Right atrium auricular region (tissue), 2 donors: ENCODE measurements at regions not wholly inside any gene's neighbourhood (a gene's known extent, or its start where the extent isn't known, plus 50 kb on each side); places are given as distances from the start of the nearest gene placed in this dataset.

Experiments used
- DNase-seq: peaks from one replicate; pipeline ENCODE4 v3.0.0-alpha.2; 2019; ENCODE audit warnings: low spot score
- H3K27ac ChIP-seq, 2 donors: fragments of 200-600 bp; sonication (generic); 1 replicate in 1 of 2; 2 replicates in 1 of 2; pipeline ENCODE4 v1.5.1; 2016 to 2019
- H3K27me3 ChIP-seq, 2 donors: fragments of 200-600 bp; sonication (generic); one replicate each; pipeline versions ENCODE4 v1.5.1 to v1.6.0; 2017 to 2019
- H3K36me3 ChIP-seq: fragments of 200-600 bp; sonication (generic); one replicate; pipeline ENCODE4 v1.5.1; 2016
- H3K4me1 ChIP-seq, 2 donors: fragments of 200-600 bp; sonication (generic); one replicate each; pipeline versions ENCODE4 v1.5.1 to v1.6.0; 2017 to 2019
- H3K4me3 ChIP-seq, 2 donors: fragments of 200-600 bp; sonication (generic); 1 replicate in 1 of 2; 2 replicates in 1 of 2; pipeline ENCODE4 v1.5.1; 2017 to 2019; ENCODE audit warnings: mild to moderate bottlenecking in 1 of 2, moderate library complexity in 1 of 2
- H3K9me3 ChIP-seq, 2 donors: fragments of 200-600 bp; sonication (generic); one replicate each; pipeline ENCODE4 v1.5.1; 2019
- CTCF ChIP-seq, 2 donors: fragments of 200-600 bp; sonication (generic); IDR thresholded peaks; one replicate each; pipeline ENCODE4 v1.5.1; 2019; ENCODE audit warnings: antibody characterized with exemption in 2 of 2

GRCh38 chr17:6212766-6213165 is 142.6 kb downstream of the WSCD1 start:
- Histone ChIP-seq H3K27me3 (no peaks in the 10 kb centered on the region), H3K36me3 (no peaks in the 10 kb centered on the region), H3K9me3 (no peaks in the 10 kb centered on the region), H3K4me3 (no peak overlapping the region), H3K27ac (no peak overlapping the region), H3K4me1 (no peaks in the 10 kb centered on the region)
- TF ChIP-seq CTCF (IDR thresholded peaks at IDR 0.05): no peak
- no peak for DNase-seq

DNA sequence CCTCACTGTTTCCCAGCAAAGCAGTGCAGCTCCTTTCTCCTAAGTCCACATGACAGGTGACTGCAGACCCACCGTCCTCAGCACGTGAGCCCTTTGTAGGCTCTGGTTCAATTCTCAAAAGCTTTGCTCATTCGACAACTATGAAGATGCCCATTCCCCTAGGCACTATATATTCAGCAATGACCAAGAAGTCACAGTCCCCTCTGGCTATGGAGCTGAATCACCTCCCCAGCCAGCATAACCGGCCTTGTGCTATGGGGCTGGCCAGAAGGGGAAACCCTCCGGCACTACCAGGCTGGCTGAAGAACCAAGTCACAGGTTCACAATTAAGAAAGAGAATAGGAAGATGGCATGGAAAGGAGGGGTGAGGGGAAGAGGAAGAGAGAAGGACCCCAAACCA is 139.7 kb downstream of the WSCD1 start:
- no peaks in the 10 kb centered on the region for H3K9me3 ChIP-seq
- H3K4me3 ChIP-seq: no peak overlapping the region
- H3K27ac ChIP-seq: no peak overlapping the region
- H3K27me3 ChIP-seq: no peaks in the 10 kb centered on the region
- no peaks in the 10 kb centered on the region for H3K4me1 ChIP-seq
- TF ChIP-seq CTCF (IDR thresholded peaks at IDR 0.05): no peak
- DNase-seq: no peak
- no peaks in the 10 kb centered on the region for H3K36me3 ChIP-seq

DNA sequence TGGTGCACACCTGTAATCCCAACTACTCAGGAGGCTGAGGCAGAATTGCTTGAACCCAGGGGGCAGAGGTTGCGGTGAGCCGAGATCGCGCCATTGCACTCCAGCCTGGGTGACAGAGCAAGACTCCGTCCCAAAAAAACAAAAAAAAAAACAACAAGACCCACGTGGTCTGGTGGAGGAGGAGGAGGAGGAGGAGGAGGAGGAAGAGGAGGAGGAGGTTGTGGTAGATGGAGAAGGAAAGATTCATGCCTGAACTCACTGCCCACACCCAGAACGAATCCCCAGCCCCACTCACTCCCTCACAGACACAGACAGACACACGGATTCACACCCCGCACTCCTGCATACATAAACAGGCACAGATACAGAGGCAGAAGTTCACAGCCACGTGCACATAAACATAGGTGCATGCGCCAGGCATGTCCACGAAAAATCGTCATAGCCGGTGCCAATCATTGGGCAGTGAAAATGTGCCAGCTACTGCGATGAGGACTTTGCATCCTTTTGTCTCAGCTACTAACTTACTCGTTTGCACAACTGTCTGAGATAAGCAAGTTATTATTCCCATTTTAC is 138.5 kb downstream of the WSCD1 start:
- H3K27me3 ChIP-seq: no peaks in the 10 kb centered on the region
- H3K4me1 ChIP-seq: no peaks in the 10 kb centered on the region
- TF ChIP-seq CTCF (IDR thresholded peaks at IDR 0.05): no peak
- no peak overlapping the region for H3K4me3 ChIP-seq
- no peaks in the 10 kb centered on the region for H3K9me3 ChIP-seq
- H3K36me3 ChIP-seq: no peaks in the 10 kb centered on the region
- no peak overlapping the region for H3K27ac ChIP-seq
- no peak for DNase-seq

DNA sequence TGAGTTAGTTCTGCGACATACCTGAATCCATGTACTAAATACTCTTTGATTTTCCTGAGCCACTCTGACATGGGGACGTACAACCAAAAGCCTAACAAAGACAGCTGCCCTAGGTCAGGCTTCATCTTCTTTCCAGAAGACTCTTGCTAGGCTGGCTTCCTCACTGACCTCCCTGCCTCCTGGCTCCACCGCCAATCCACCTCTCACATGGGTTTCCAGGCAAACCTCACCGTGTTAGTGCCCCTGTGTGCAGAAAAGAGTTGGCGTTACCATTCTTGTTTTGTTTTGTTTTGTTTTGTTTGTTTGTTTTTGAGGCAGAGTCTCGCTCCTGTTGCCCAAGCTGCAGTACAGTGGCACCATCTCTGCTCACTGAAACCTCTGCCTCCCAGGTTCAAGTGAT is 135.3 kb downstream of the WSCD1 start:
- Histone ChIP-seq H3K9me3 (no peaks in the 10 kb centered on the region), H3K27me3 (no peaks in the 10 kb centered on the region), H3K4me3 (no peak overlapping the region), H3K27ac (no peak overlapping the region), H3K36me3 (no peaks in the 10 kb centered on the region), H3K4me1 (no peaks in the 10 kb centered on the region)
- no peak for DNase-seq
- TF ChIP-seq CTCF (IDR thresholded peaks at IDR 0.05): no peak

GRCh38 chr17:6205033-6205432 is 134.9 kb downstream of the WSCD1 start:
- DNase-seq: no peak
- Histone ChIP-seq H3K27me3 (no peaks in the 10 kb centered on the region), H3K9me3 (peaks cover 0 to 1% of the 10 kb centered on the region in 2 donors)

More at GRCh38 chr17:6205033-6205432, 134.9 kb downstream of the WSCD1 start:
- no peak for TF ChIP-seq CTCF (IDR thresholded peaks at IDR 0.05)
- H3K27ac ChIP-seq: no peak overlapping the region
- H3K36me3 ChIP-seq: no peaks in the 10 kb centered on the region
- no peak overlapping the region for H3K4me3 ChIP-seq
- no peaks in the 10 kb centered on the region for H3K4me1 ChIP-seq
